ENCODE measurements at regions not wholly inside any gene's neighbourhood (a gene's known extent, or its start where the extent isn't known, plus 50 kb on each side); places are given as distances from the start of the nearest gene placed in this dataset.

DNA sequence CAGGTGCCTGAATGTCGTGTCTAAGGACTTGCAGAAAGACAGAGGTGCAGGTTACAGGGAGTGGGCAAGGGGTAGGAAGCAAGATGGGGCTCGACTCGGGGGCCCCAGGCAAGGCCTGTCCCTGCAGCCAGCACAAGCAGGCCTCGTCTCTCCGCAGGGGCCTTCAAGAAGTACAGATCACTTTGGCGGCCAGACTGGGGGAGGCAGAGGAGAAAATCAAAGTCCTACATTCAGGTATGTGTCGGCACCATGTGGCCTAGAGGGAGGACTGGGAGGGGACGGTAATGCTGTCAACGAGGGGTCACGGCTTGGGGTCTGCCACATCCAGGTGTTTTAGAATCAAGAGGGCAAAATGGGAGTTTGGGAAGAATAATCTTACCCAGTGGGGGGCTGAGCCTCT lies 73.7 kb downstream of the PHETA1 start:
- Histone ChIP-seq H3K4me3 (ENCODE audit: low read depth, low read length) (no peak overlapping the region), H2AK5ac (ENCODE audit: low read length) (no peak overlapping the region), H3K4me2 (ENCODE audit: low read length) (no peak overlapping the region), H2BK5ac (ENCODE audit: low read depth, low read length, poor library complexity) (no peak overlapping the region), H3K36me3 (ENCODE audit: control insufficient read depth in 1 of 2, insufficient read depth in 2 of 2, low read length in 2 of 2) (no peaks in the 10 kb centered on the region), H4K91ac (ENCODE audit: low read depth, low read length) (no peak overlapping the region), H3K79me2 (ENCODE audit: control insufficient read depth, insufficient read depth, low read length, poor library complexity) (no peaks in the 10 kb centered on the region), H3K9me3 (ENCODE audit: insufficient read depth, low read depth, low read length) (peaks cover 3% of the 10 kb centered on the region), H3K4me1 (ENCODE audit: control insufficient read depth in 1 of 2, insufficient read depth in 2 of 2, low read length in 2 of 2) (no peaks in the 10 kb centered on the region), H2BK12ac (ENCODE audit: low read length) (no peak overlapping the region), H3K18ac (ENCODE audit: low read length) (no peak overlapping the region), H3K23ac (ENCODE audit: low read length) (no peak overlapping the region), H2BK120ac (ENCODE audit: insufficient read depth, low read length, poor library complexity) (no peak overlapping the region), H2AFZ (ENCODE audit: insufficient read depth, low read length, poor library complexity) (no peak overlapping the region), H3K4ac (ENCODE audit: low read depth, low read length) (no peak overlapping the region), H4K8ac (ENCODE audit: low read depth, low read length) (no peak overlapping the region), H3K14ac (ENCODE audit: low read length) (no peak overlapping the region), H3K27ac (ENCODE audit: low read depth, low read length) (no peak overlapping the region), H3K79me1 (ENCODE audit: low read length) (no peaks in the 10 kb centered on the region), H3K27me3 (ENCODE audit: insufficient read depth, low read length) (no peaks in the 10 kb centered on the region), H3K9ac (ENCODE audit: low read length) (no peak overlapping the region), H4K12ac (ENCODE audit: low read depth, low read length) (no peak overlapping the region)
- WGBS (ENCODE audit: extremely low coverage, insufficient coverage, insufficient read length) = no CpG with 5 or more reads among the region's 10 CpGs
- no peak for DNase-seq

DNA sequence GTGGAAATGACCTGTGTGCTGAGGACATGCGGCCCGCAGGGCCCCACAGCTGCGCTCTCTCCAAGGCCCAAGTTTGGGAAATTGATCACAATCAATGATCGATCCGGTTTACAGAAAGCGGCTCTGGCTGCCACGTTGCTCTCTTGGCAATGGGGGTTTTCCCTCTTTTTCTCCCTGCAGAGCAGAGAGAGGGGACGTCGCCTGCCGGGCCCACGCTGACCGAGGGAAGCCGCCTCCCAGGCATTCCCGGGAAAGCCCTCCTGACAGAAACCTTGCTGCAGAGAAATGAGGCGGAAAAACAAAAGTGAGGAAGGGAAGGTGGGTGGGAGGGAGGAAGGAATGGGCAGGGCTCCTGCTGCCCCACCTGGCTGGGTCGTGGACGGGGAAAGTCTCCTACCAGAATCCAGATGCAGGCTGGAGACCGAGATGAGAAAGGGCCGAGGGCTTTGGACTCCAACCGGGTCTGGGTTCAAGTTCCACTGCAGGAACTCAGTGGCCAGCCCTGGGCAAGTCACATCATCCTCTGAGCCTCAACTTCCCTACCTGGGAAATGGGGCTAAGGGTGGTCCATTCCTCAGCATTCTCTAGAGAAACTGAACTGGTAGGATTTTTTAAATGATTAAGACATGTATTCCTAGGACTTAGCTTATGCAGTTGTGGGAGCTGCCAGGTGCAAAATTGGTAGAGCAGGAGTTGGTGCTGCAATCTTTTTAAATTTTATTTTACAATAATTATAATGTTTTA lies 75.5 kb downstream of the PHETA1 start:
- H3K4me1 ChIP-seq (ENCODE audit: control insufficient read depth in 1 of 2, insufficient read depth in 2 of 2, low read length in 2 of 2) = no peaks in the 10 kb centered on the region
- H3K79me1 ChIP-seq (ENCODE audit: low read length) = no peaks in the 10 kb centered on the region
- no peaks in the 10 kb centered on the region for H3K79me2 ChIP-seq (ENCODE audit: control insufficient read depth, insufficient read depth, low read length, poor library complexity)
- no peak overlapping the region for H3K14ac ChIP-seq (ENCODE audit: low read length)
- H3K9ac ChIP-seq (ENCODE audit: low read length) = no peak overlapping the region
- no peak overlapping the region for H2AK5ac ChIP-seq (ENCODE audit: low read length)
- H2BK12ac ChIP-seq (ENCODE audit: low read length) = no peak overlapping the region
- no peak overlapping the region for H4K91ac ChIP-seq (ENCODE audit: low read depth, low read length)
- H3K4ac ChIP-seq (ENCODE audit: low read depth, low read length) = no peak overlapping the region
- no peak overlapping the region for H3K4me3 ChIP-seq (ENCODE audit: low read depth, low read length)
- H2AFZ ChIP-seq (ENCODE audit: insufficient read depth, low read length, poor library complexity) = no peak overlapping the region
- H3K9me3 ChIP-seq (ENCODE audit: insufficient read depth, low read depth, low read length) = peaks cover 3% of the 10 kb centered on the region
- H4K8ac ChIP-seq (ENCODE audit: low read depth, low read length) = no peak overlapping the region
- H3K27ac ChIP-seq (ENCODE audit: low read depth, low read length) = no peak overlapping the region
- no peak overlapping the region for H4K12ac ChIP-seq (ENCODE audit: low read depth, low read length)
- H3K27me3 ChIP-seq (ENCODE audit: insufficient read depth, low read length) = no peaks in the 10 kb centered on the region
- no peak overlapping the region for H2BK5ac ChIP-seq (ENCODE audit: low read depth, low read length, poor library complexity)
- no CpG with 5 or more reads among the region's 20 CpGs for WGBS (ENCODE audit: extremely low coverage, insufficient coverage, insufficient read length)
- no peak overlapping the region for H3K4me2 ChIP-seq (ENCODE audit: low read length)
- no peak overlapping the region for H3K18ac ChIP-seq (ENCODE audit: low read length)
- no peak overlapping the region for H2BK120ac ChIP-seq (ENCODE audit: insufficient read depth, low read length, poor library complexity)
- H3K36me3 ChIP-seq (ENCODE audit: control insufficient read depth in 1 of 2, insufficient read depth in 2 of 2, low read length in 2 of 2) = no peaks in the 10 kb centered on the region
- no peak overlapping the region for H3K23ac ChIP-seq (ENCODE audit: low read length)
- no peak for DNase-seq

DNA sequence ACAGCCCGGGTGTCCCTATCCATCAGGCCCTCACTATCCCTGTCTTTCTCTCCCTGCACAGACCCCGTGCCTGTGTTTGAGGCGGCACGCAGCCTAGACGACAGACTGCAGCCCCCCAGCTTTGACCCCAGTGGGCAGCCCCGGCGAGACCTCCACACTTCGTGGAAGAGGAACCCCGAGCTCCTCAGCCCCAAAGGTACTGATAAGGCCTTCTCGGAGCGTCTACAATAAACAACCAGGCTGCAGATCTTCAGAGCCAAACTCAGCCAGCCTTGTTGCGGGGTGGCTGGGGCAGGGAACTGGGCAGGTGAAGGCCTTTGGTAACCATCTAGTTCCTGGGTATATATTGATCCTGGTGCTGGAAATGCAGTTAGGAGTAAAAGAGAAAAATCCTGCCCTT lies 77.5 kb downstream of the PHETA1 start:
- Histone ChIP-seq H4K12ac (ENCODE audit: low read depth, low read length) (no peak overlapping the region), H3K27me3 (ENCODE audit: insufficient read depth, low read length) (no peaks in the 10 kb centered on the region), H3K9me3 (ENCODE audit: insufficient read depth, low read depth, low read length) (no peaks in the 10 kb centered on the region), H3K4me2 (ENCODE audit: low read length) (no peak overlapping the region), H4K91ac (ENCODE audit: low read depth, low read length) (no peak overlapping the region), H2AFZ (ENCODE audit: insufficient read depth, low read length, poor library complexity) (no peak overlapping the region), H2BK120ac (ENCODE audit: insufficient read depth, low read length, poor library complexity) (no peak overlapping the region), H3K23ac (ENCODE audit: low read length) (no peak overlapping the region), H3K79me2 (ENCODE audit: control insufficient read depth, insufficient read depth, low read length, poor library complexity) (no peaks in the 10 kb centered on the region), H3K79me1 (ENCODE audit: low read length) (no peaks in the 10 kb centered on the region), H3K4me3 (ENCODE audit: low read depth, low read length) (no peak overlapping the region), H3K4me1 (ENCODE audit: control insufficient read depth in 1 of 2, insufficient read depth in 2 of 2, low read length in 2 of 2) (no peaks in the 10 kb centered on the region), H3K36me3 (ENCODE audit: control insufficient read depth in 1 of 2, insufficient read depth in 2 of 2, low read length in 2 of 2) (no peaks in the 10 kb centered on the region), H3K27ac (ENCODE audit: low read depth, low read length) (no peak overlapping the region), H2BK12ac (ENCODE audit: low read length) (no peak overlapping the region), H3K14ac (ENCODE audit: low read length) (no peak overlapping the region), H3K18ac (ENCODE audit: low read length) (no peak overlapping the region), H2BK5ac (ENCODE audit: low read depth, low read length, poor library complexity) (no peak overlapping the region), H3K4ac (ENCODE audit: low read depth, low read length) (no peak overlapping the region), H2AK5ac (ENCODE audit: low read length) (no peak overlapping the region), H4K8ac (ENCODE audit: low read depth, low read length) (no peak overlapping the region), H3K9ac (ENCODE audit: low read length) (no peak overlapping the region)
- no peak for DNase-seq
- no CpG with 5 or more reads among the region's 12 CpGs for WGBS (ENCODE audit: extremely low coverage, insufficient coverage, insufficient read length)

DNA sequence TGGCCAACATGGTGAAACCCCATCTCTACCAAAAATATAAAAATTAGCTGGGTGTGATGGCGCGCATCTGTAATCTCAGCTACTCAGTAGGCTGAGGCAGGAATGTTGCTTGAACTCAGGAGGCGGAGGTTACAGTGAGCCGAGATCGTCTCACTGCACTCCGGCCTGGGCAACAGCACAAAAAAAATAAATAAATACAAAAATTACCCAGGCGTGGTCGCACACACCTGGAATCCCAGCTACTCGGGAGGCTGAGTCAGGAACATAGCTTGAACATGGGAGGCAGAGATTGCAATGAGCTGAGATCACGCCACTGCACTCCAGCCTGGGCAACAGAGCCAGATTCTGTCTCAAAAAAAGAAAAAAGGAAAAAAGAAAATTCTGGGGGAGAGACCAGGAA lies 80.1 kb downstream of the PHETA1 start:
- Histone ChIP-seq H3K79me1 (ENCODE audit: low read length) (no peaks in the 10 kb centered on the region), H3K23ac (ENCODE audit: low read length) (no peak overlapping the region), H2AK5ac (ENCODE audit: low read length) (no peak overlapping the region), H2BK5ac (ENCODE audit: low read depth, low read length, poor library complexity) (no peak overlapping the region), H4K91ac (ENCODE audit: low read depth, low read length) (no peak overlapping the region), H3K36me3 (ENCODE audit: control insufficient read depth in 1 of 2, insufficient read depth in 2 of 2, low read length in 2 of 2) (no peaks in the 10 kb centered on the region), H3K4me1 (ENCODE audit: control insufficient read depth in 1 of 2, insufficient read depth in 2 of 2, low read length in 2 of 2) (no peaks in the 10 kb centered on the region), H3K27ac (ENCODE audit: low read depth, low read length) (no peak overlapping the region), H4K12ac (ENCODE audit: low read depth, low read length) (no peak overlapping the region), H3K79me2 (ENCODE audit: control insufficient read depth, insufficient read depth, low read length, poor library complexity) (no peaks in the 10 kb centered on the region), H3K4me2 (ENCODE audit: low read length) (no peak overlapping the region), H3K14ac (ENCODE audit: low read length) (no peak overlapping the region), H2BK12ac (ENCODE audit: low read length) (no peak overlapping the region), H3K4ac (ENCODE audit: low read depth, low read length) (no peak overlapping the region), H4K8ac (ENCODE audit: low read depth, low read length) (no peak overlapping the region), H3K27me3 (ENCODE audit: insufficient read depth, low read length) (no peaks in the 10 kb centered on the region), H3K4me3 (ENCODE audit: low read depth, low read length) (no peak overlapping the region), H2AFZ (ENCODE audit: insufficient read depth, low read length, poor library complexity) (no peak overlapping the region), H2BK120ac (ENCODE audit: insufficient read depth, low read length, poor library complexity) (no peak overlapping the region), H3K9me3 (ENCODE audit: insufficient read depth, low read depth, low read length) (no peaks in the 10 kb centered on the region), H3K9ac (ENCODE audit: low read length) (no peak overlapping the region), H3K18ac (ENCODE audit: low read length) (no peak overlapping the region)
- WGBS (ENCODE audit: extremely low coverage, insufficient coverage, insufficient read length) = no CpG with 5 or more reads among the region's 10 CpGs
- DNase-seq = peak; percentile 58 to 64
